ENCODE measurements at regions not wholly inside any gene's neighbourhood (a gene's known extent, or its start where the extent isn't known, plus 50 kb on each side); places are given as distances from the start of the nearest gene placed in this dataset.

GRCh38 chr1:234942879-234943506, 185.6 kb downstream of the TOMM20 start:
- Histone ChIP-seq H3K4me2 (ENCODE audit: low read depth, low read length) (no peak overlapping the region), H2AFZ (ENCODE audit: low read length) (no peak overlapping the region), H3K27me3 (ENCODE audit: control insufficient read depth in 1 of 2, insufficient read depth in 2 of 2, low read length in 2 of 2) (no peaks in the 10 kb centered on the region), H3K36me3 (replicated peaks in 1 of 2; ENCODE audit: control insufficient read depth in 1 of 2, insufficient read depth in 2 of 2, low read length in 2 of 2) (no peaks in the 10 kb centered on the region), H3K4me3 (replicated peaks in 1 of 3; ENCODE audit: insufficient read depth in 1 of 3, low read depth in 2 of 3, low read length in 3 of 3) (no peak overlapping the region), H3K79me2 (ENCODE audit: insufficient read depth, low read length) (no peaks in the 10 kb centered on the region), H3K9ac (ENCODE audit: insufficient read depth, low read depth, low read length) (no peak overlapping the region), H3K27ac (ENCODE audit: extremely low read length, insufficient read depth, low read length) (no peak overlapping the region), H4K20me1 (ENCODE audit: insufficient read depth, low read length) (no peaks in the 10 kb centered on the region), H3K4me1 (ENCODE audit: insufficient read depth, low read length) (peaks cover 11% of the 10 kb centered on the region), H3K9me3 (ENCODE audit: low read length) (no peaks in the 10 kb centered on the region)
- TF ChIP-seq ZNF564 (CRISPR knock-in tag; IDR thresholded peaks at IDR 0.05) (peak; percentile 97), CEBPB (IDR thresholded peaks at IDR 0.05; ENCODE audit: borderline replicate concordance, low read depth, low read length) (0 out of 2 replicates have a peak, but pooled peaks have one; percentile 8), ETS1 (CRISPR knock-in tag; IDR thresholded peaks at IDR 0.05) (no peak), ZNF652 (CRISPR knock-in tag; IDR thresholded peaks at IDR 0.05; ENCODE audit: borderline replicate concordance, low read depth) (peak; percentile 19; the same call in 1 of the 2 replicates)
- no TSS peak for BruUV-seq (replicated peaks)
- no peak for DNase-seq (ENCODE audit: low spot score)
- in situ Hi-C loops (cut with HindIII; ENCODE audit: extremely low pct_ligation_motif_present, low pct_unique_long_range_greater_than_20kb), result no loop called here
- POLR2A ChIA-PET, result interaction anchor here (1.9 to 2.5 kb wide), 2 partner anchors 12 to 67 kb away, joined by 4 to 6 read pairs; no protein-coding TSS in a partner anchor
- FAIRE-seq, result no peak
- WGBS (ENCODE audit: low lambda C conversion rate), result 92% methylated on average over 5 of the region's 5 CpGs
- no peak for ATAC-seq
- intact Hi-C loops (cut with micrococcal nuclease; ENCODE audit: unreplicated experiment), result no loop called here
- CTCF ChIA-PET (ENCODE audit: low intra/inter-chr PET ratio, low total read pairs), result no interaction called here

- BruUV-seq (replicated peaks), result no TSS peak
- CTCF ChIA-PET (ENCODE audit: low intra/inter-chr PET ratio, low total read pairs), result no interaction called here
- Histone ChIP-seq H3K36me3 (replicated peaks in 1 of 2; ENCODE audit: control insufficient read depth in 1 of 2, insufficient read depth in 2 of 2, low read length in 2 of 2) (no peaks in the 10 kb centered on the region), H3K4me1 (ENCODE audit: insufficient read depth, low read length) (peaks cover 15% of the 10 kb centered on the region), H2AFZ (ENCODE audit: low read length) (no peak overlapping the region), H3K27me3 (ENCODE audit: control insufficient read depth in 1 of 2, insufficient read depth in 2 of 2, low read length in 2 of 2) (no peaks in the 10 kb centered on the region), H3K9ac (ENCODE audit: insufficient read depth, low read depth, low read length) (no peak overlapping the region), H3K79me2 (ENCODE audit: insufficient read depth, low read length) (no peaks in the 10 kb centered on the region), H3K9me3 (ENCODE audit: low read length) (no peaks in the 10 kb centered on the region), H3K27ac (ENCODE audit: extremely low read length, insufficient read depth, low read length) (no peak overlapping the region), H3K4me3 (replicated peaks in 1 of 3; ENCODE audit: insufficient read depth in 1 of 3, low read depth in 2 of 3, low read length in 3 of 3) (no peak overlapping the region), H3K4me2 (ENCODE audit: low read depth, low read length) (no peak overlapping the region), H4K20me1 (ENCODE audit: insufficient read depth, low read length) (no peaks in the 10 kb centered on the region)
- no peak for DNase-seq (ENCODE audit: low spot score)
- TF ChIP-seq ZNF333 (CRISPR knock-in tag; IDR thresholded peaks at IDR 0.05; ENCODE audit: borderline replicate concordance) (no peak), ELF1 (CRISPR knock-in tag; IDR thresholded peaks at IDR 0.05) (no peak), ETV5 (CRISPR knock-in tag; IDR thresholded peaks at IDR 0.05; ENCODE audit: borderline replicate concordance) (no peak), SMAD3 (CRISPR knock-in tag; IDR thresholded peaks at IDR 0.05) (no peak), PRPF4 (IDR thresholded peaks at IDR 0.05; ENCODE audit: low read depth, low read length, poor library complexity, severe bottlenecking) (no peak), DZIP1 (CRISPR knock-in tag; IDR thresholded peaks at IDR 0.05) (no peak), ZNF691 (CRISPR knock-in tag; IDR thresholded peaks at IDR 0.05; ENCODE audit: borderline replicate concordance, low read depth) (no peak), HIVEP1 (CRISPR knock-in tag; IDR thresholded peaks at IDR 0.05) (no peak), MED8 (CRISPR knock-in tag; IDR thresholded peaks at IDR 0.05; ENCODE audit: insufficient replicate concordance) (no peak), ZNF124 (CRISPR knock-in tag; IDR thresholded peaks at IDR 0.05) (no peak)
- no peak for FAIRE-seq
- 85% methylated on average over 4 of the region's 4 CpGs for WGBS (ENCODE audit: low lambda C conversion rate)
- ATAC-seq, result no peak
- in situ Hi-C loops (cut with HindIII; ENCODE audit: extremely low pct_ligation_motif_present, low pct_unique_long_range_greater_than_20kb), result no loop called here
- intact Hi-C loops (cut with micrococcal nuclease; ENCODE audit: unreplicated experiment), result no loop called here
- POLR2A ChIA-PET, result interaction anchor here (2.5 kb wide), 1 partner anchor 66 kb away, joined by 6 read pairs; no protein-coding TSS in a partner anchor
These were observed 186.7 kb downstream of the TOMM20 start for GRCh38 chr1:234942012-234942332.
